ENCODE measurements at regions not wholly inside any gene's neighbourhood (a gene's known extent, or its start where the extent isn't known, plus 50 kb on each side); places are given as distances from the start of the nearest gene placed in this dataset.

DNA sequence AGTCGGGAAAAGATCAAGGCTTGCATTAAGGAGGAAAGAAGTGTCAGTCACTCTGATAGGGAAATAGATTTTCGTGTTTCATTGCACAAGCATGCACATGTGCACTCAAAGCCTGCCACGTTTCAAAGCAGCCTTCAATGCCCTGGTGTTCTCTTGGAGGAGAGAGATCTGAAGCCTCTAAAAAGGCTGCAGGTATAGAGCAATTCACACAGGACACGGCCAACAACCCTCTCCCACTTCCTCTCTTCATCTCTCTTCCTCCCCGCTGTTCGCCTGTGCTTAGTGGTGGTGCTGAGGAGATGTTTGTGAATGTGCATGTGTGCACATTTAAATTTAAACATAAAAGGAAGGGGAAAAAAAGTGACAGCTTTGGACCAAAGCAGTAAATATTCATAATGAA is 117.7 kb downstream of the NUF2 start:
- no peaks in the 10 kb centered on the region for H4K20me1 ChIP-seq (ENCODE audit: insufficient read depth)
- no peak overlapping the region for H2AFZ ChIP-seq (ENCODE audit: low read depth, low read length, poor library complexity, severe bottlenecking)
- H3K27ac ChIP-seq (ENCODE audit: low read depth, low read length), result no peak overlapping the region
- no peak for DNase-seq (ENCODE audit: low read depth, low spot score)
- no peaks in the 10 kb centered on the region for H3K9me3 ChIP-seq (ENCODE audit: control insufficient read depth in 1 of 2, insufficient read depth in 1 of 2, low read depth in 1 of 2, low read length in 2 of 2)
- intact Hi-C loops (cut with micrococcal nuclease), result no loop called here
- no TSS peak for BruUV-seq (replicated peaks)
- H3K4me2 ChIP-seq (ENCODE audit: low read length), result no peak overlapping the region
- CTCF ChIA-PET, result no interaction called here
- no peaks in the 10 kb centered on the region for H3K79me2 ChIP-seq (ENCODE audit: insufficient read depth, low read length)
- TF ChIP-seq ZNF274 (IDR thresholded peaks at IDR 0.05; ENCODE audit: low read depth, low read length) (no peak), CBX3 (IDR thresholded peaks at IDR 0.05; ENCODE audit: low read depth) (no peak), JUND (IDR thresholded peaks at IDR 0.05) (no peak), REST (IDR thresholded peaks at IDR 0.05; ENCODE audit: low read depth) (no peak), FOSL1 (IDR thresholded peaks at IDR 0.05; ENCODE audit: low read depth) (no peak), ZBTB33 (IDR thresholded peaks at IDR 0.05; ENCODE audit: extremely low read depth, insufficient replicate concordance, low read length) (no peak), SRF (IDR thresholded peaks at IDR 0.05; ENCODE audit: low read depth) (no peak), SIN3A (IDR thresholded peaks at IDR 0.05; ENCODE audit: low read depth) (no peak), POLR2A (IDR thresholded peaks at IDR 0.05; ENCODE audit: borderline replicate concordance, extremely low read depth, insufficient read depth, insufficient read length) (no peak), POLR2AphosphoS5 (IDR thresholded peaks at IDR 0.05; ENCODE audit: low read depth, low read length) (no peak), EZH2 (IDR thresholded peaks at IDR 0.05) (no peak), YY1 (IDR thresholded peaks at IDR 0.05; ENCODE audit: extremely low read depth, insufficient replicate concordance, low read depth, low read length) (no peak)
- TF ChIP-seq, protein P1, sequence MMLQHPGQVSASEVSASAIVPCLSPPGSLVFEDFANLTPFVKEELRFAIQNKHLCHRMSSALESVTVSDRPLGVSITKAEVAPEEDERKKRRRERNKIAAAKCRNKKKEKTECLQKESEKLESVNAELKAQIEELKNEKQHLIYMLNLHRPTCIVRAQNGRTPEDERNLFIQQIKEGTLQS (IDR thresholded peaks at IDR 0.05), result no peak
- TF ChIP-seq, protein P2, sequence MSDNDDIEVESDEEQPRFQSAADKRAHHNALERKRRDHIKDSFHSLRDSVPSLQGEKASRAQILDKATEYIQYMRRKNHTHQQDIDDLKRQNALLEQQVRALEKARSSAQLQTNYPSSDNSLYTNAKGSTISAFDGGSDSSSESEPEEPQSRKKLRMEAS (IDR thresholded peaks at IDR 0.05), result no peak
- TF ChIP-seq, protein P3, sequence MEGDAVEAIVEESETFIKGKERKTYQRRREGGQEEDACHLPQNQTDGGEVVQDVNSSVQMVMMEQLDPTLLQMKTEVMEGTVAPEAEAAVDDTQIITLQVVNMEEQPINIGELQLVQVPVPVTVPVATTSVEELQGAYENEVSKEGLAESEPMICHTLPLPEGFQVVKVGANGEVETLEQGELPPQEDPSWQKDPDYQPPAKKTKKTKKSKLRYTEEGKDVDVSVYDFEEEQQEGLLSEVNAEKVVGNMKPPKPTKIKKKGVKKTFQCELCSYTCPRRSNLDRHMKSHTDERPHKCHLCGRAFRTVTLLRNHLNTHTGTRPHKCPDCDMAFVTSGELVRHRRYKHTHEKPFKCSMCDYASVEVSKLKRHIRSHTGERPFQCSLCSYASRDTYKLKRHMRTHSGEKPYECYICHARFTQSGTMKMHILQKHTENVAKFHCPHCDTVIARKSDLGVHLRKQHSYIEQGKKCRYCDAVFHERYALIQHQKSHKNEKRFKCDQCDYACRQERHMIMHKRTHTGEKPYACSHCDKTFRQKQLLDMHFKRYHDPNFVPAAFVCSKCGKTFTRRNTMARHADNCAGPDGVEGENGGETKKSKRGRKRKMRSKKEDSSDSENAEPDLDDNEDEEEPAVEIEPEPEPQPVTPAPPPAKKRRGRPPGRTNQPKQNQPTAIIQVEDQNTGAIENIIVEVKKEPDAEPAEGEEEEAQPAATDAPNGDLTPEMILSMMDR (IDR thresholded peaks at IDR 0.05 in 2 of 3, conservative IDR thresholded peaks at IDR 0.05 in 1 of 3; ENCODE audit: borderline replicate concordance in 1 of 3, insufficient read depth in 1 of 3, low read depth in 2 of 3, low read length in 2 of 3), result no peak
- POLR2A ChIA-PET, result no interaction called here
- H3K4me3 ChIP-seq (replicated peaks in 1 of 2; ENCODE audit: low read depth in 1 of 2, low read length in 2 of 2), result no peak overlapping the region
- no peaks in the 10 kb centered on the region for H3K4me1 ChIP-seq (ENCODE audit: control insufficient read depth in 1 of 2, insufficient read depth in 2 of 2, low read length in 2 of 2)
- RAD21 ChIA-PET (ENCODE audit: low non-redundant PET in 1 of 2, low total read pairs in 2 of 2, uncharacterized antibody in 2 of 2, unreplicated experiment in 2 of 2), result no interaction called here
- peaks cover 7% of the 10 kb centered on the region for H3K27me3 ChIP-seq (ENCODE audit: insufficient read depth, low read length)
- no peaks in the 10 kb centered on the region for H3K36me3 ChIP-seq (ENCODE audit: control insufficient read depth in 1 of 2, insufficient read depth in 2 of 2, low read length in 2 of 2)
- no peak for ATAC-seq
- no peaks in the 10 kb centered on the region for H3K9me2 ChIP-seq (ENCODE audit: insufficient read depth)
- no peak overlapping the region for H3K9ac ChIP-seq (ENCODE audit: low read length)

All from HCT116 (cell line).